ENCODE measurements at regions not wholly inside any gene's neighbourhood (a gene's known extent, or its start where the extent isn't known, plus 50 kb on each side); places are given as distances from the start of the nearest gene placed in this dataset.

- TF ChIP-seq CTBP1 (IDR thresholded peaks at IDR 0.05; ENCODE audit: borderline replicate concordance), result no peak
- TF ChIP-seq ELF4 (IDR thresholded peaks at IDR 0.05), result no peak
- TF ChIP-seq FOXA1 (IDR thresholded peaks at IDR 0.05), result no peak
- no peak for TF ChIP-seq SP1 (IDR thresholded peaks at IDR 0.05)
- no peak for TF ChIP-seq FOXM1 (IDR thresholded peaks at IDR 0.05; ENCODE audit: borderline replicate concordance)
Observed at GRCh38 chr11:70881948-70882715, 370.2 kb downstream of the SHANK2 start.

All from HEK293T (cell line).